Hematopoietic multipotent progenitor cell treated with erythropoietin and hydrocortisone succinate and interleukin-3 and kit ligand, for 6 days (in vitro differentiated cells): ENCODE measurements at regions not wholly inside any gene's neighbourhood (a gene's known extent, or its start where the extent isn't known, plus 50 kb on each side); places are given as distances from the start of the nearest gene placed in this dataset.

Source experiments
- DNase-seq: peaks from one replicate; pipeline ENCODE4 v3.0.0-alpha.2; 2015

- no peak for DNase-seq
These were observed 201.7 kb downstream of the NUAK1 start for GRCh38 chr12:105937009-105937408.

- no peak for DNase-seq
These were observed 199.5 kb downstream of the NUAK1 start for GRCh38 chr12:105939181-105939721.

GRCh38 chr12:105942281-105942680, 196.5 kb downstream of the NUAK1 start:
- no peak for DNase-seq

DNA sequence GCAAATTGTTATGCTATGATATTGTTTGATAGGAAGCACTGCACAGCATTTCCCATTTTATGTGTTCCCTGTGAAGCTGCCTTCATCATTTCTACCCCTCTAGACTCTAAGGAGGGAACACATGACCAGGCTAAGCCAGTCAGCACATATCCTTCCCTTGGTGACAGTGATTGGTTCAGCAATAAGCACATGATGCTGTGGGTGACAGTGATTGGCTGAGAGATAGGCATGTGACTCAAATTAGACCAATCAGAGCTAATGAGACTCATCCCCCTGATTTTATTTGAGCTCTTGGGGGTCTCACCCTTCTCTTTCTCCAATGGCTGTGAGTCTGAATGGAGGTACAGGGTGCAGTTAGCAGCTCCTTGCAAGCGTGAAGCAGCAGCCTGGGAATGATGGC, 195.2 kb downstream of the NUAK1 start:
- DNase-seq = no peak

- DNase-seq = no peak
These were observed 194.1 kb downstream of the NUAK1 start for GRCh38 chr12:105944628-105945027.

- DNase-seq = no peak
These were observed 192.9 kb downstream of the NUAK1 start for GRCh38 chr12:105945880-105946279.

DNA sequence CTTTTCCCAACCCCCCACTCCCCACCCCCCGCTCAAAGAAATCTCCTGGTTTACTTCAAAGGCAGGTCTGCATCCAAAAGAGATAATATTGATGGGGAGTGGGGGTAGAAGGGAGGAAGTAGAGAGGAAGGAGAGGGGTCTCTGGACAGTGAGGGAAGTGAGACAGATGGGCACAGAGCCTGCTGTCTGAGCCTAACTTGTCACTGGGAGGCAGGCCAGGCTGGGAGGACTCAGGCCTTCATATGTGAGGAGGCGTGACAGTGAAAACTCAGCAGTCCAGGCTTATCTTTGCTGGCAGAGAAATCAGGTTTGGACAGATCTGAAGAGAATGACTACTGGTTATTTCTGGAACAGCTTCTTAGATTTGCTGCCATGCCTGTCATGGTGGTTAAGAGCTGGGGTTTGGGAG, 192.3 kb downstream of the NUAK1 start:
- peak; percentile 82 for DNase-seq

GRCh38 chr12:105947906-105948305, 190.8 kb downstream of the NUAK1 start:
- DNase-seq = no peak

DNA sequence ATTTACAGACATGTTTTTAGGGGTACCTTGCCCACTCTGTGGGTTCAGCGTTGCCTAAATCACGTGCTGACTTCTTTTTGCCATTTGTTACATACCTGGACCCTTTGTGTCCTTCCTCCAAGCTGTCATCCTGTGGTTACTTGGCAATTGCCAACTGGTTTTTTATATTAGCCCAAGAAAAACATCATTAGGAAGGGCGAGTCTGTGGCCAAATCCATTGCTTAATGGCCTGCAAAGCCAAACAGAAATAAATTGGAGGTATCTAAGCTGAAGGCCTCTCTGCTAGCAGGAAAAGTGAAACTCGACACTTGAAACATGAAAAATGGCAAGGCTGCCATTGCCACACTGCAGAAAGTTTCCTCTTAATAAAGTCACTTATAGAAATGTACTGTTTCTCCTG, 190.4 kb downstream of the NUAK1 start:
- no peak for DNase-seq

DNA sequence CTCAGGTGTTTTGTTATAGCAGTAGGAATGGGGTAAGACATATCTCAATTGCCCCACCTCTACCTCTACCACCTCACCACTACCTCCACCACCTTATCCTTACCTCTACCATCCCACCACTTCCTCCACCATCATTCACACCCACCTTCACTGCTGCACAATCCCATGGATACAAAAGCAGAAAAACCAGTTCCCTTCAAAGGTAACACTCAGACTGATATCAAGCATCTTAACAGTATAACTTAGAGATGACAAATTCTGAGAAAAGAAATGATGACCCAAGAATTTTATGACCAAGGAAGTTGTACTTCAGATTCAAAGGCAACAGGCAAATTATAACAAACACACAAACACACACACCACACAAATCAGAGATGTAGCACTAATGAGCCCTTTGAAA, 189.4 kb downstream of the NUAK1 start:
- no peak for DNase-seq

DNA sequence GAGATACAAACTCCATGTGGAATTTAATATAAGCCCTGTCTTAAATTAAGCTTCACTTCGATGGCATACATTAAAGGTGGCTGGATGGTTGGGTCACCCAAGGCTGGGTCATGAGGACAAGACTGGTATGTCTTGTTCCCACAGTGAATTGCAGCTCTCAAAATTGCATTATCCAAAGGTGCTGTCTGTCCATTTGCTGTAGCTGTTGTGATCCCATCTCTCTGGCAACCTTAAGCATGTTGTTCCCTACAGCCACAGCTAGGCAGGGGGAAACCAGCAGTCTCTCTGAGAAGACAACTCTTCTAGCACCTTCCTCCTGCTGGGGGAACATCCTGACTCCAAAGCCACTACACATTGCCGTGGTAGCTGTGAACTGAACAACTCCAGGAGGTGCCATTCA, 187.0 kb downstream of the NUAK1 start:
- no peak for DNase-seq

DNA sequence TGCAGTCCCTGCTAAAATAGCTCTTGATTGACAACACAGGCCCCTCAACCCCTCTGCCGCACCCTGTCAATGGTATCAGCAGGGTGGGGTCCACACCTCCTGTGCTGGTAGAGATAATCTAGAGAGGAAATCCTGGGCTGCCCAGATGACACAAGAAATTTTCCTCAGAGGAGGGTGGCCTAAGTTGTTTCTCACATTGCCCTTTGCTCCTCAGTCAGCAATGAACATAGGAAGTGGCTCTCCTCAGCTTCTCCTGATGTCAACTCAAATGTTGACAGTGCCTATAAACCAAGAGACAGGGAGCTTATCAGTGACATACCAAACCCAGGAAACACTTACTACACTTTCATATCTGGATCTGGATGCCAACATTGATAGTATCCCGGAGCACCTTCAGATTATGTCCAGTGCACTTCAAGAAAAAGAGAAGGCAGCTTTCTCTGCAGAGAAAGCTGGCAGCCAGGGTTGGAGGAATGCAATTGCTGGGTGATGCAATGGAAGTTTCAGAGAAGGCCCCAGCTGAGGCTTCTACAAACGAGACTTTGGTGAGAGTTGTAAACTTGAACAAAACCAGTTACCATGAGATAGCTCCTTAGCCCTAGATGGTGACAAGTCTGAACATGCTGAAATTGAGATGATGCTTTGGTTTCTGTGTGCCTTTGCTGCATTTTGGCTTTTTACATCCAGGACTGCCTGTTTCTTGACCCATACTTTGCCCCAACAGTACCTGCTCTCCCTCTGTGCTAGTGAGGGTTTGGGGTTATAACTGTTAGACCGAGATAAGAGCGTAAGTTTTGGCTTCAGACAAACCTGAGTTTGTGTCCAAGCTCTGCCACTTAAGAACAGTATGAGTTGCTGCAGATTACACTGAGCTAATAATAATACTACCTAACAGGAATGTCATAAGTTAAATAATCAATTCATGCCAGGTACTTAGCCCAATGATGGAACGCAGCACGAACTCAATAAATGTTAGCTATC, 183.5 kb downstream of the NUAK1 start:
- peak; percentile 82 for DNase-seq

- peak; percentile 3 for DNase-seq
These were observed 182.8 kb downstream of the NUAK1 start for GRCh38 chr12:105955976-105956375.

DNA sequence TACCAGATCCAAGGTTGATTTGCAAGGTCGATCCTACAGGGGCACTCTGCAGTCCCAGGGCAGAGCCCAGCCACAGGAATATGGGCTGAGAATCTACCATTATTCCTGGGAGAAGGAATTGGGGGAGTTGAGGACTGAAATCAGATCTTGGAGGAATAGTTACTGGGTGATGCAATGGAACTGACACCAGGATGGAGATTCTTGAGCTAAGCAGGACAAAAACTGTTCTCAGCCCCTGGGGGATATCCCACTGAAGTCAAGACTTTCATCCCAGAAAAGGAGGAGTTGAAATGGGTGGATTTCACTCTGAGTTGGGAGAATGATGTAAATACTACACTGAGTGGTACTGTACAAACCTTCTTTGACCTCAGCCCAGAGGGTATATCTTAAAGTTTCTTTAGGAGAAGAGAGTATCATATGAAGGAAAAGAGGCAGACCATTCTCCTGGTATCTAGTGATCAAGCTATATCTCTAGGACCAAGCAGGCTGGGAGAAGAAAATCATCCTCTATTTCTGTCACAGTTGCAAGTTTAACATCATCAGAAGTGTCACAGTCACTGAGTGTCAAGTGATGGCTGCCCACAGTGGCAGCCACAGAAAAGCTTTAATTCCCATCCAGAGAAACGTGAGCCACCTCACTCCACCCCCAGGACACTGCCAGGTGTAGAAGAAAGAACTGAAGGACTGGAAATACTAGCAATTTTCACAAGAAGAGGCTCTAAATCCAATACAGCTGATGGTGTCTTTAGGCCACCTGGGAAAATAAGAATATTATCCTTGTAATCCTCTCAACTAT, 181.9 kb downstream of the NUAK1 start:
- DNase-seq = no peak

- no peak for DNase-seq
These were observed 178.3 kb downstream of the NUAK1 start for GRCh38 chr12:105960319-105961083.

- DNase-seq = no peak
These were observed 176.7 kb downstream of the NUAK1 start for GRCh38 chr12:105961821-105962671.

GRCh38 chr12:105967038-105967776, 171.5 kb downstream of the NUAK1 start:
- DNase-seq = no peak

DNA sequence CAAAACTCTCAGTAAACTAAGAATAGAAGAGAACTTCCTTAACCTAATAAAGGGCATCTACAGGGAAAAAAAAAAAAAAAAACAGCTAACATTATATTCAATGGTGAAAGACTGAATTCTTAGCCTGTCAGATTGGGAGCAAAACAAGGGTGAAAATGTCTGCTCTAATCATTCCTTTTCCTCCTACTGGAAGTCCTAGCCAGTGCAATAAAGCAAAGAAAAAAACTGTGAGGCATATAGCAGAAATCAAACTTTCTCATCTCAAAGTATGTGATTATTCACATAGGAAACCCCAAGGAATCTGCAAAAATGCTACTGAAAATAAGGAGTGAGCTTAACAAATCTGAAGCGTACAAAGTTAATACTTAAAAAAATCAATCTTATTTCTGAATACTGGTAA, 170.7 kb downstream of the NUAK1 start:
- DNase-seq = no peak

DNA sequence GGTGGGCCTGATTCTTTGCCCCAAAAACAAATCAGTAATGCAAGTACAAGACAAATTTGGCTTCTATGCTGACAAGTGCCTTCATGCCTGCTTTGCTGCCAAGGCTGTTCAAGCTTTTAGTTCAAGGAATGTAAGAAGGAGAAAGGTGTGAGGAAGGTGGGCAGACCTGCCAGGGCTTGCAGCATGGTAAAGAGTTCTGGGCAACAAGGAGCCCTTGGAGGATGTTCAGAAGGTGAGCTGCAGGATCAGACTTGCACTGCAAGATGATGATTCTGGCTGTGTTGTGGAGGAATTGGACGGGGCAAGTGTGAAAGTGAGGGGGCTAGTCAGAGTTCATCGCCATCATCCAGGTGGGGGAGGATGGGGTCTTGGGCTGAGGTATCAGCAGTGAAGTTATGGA, 167.9 kb downstream of the NUAK1 start:
- DNase-seq = no peak

DNA sequence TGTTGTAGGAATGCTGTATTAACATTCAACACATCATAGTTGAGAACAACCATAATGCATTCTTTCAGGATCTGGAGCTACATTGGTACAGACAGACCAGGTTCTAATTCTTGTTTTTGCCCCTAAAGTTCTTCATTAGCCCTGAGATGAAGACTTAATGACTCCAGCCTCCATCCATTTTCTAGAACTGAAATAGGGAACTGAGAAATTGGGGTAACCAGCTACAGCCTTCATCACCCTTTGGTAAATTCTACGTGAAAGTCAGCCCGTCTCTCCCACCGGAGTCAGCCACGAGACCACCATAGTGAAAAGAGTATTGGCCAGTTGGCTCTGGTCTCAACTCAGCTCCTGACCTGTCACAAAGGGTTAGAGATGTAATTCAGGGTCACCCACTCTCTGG, 164.0 kb downstream of the NUAK1 start:
- DNase-seq = no peak

GRCh38 chr12:105975351-105975750, 163.4 kb downstream of the NUAK1 start:
- DNase-seq = no peak
